Epithelial cell of esophagus (primary cell): ENCODE measurements at regions not wholly inside any gene's neighbourhood (a gene's known extent, or its start where the extent isn't known, plus 50 kb on each side); places are given as distances from the start of the nearest gene placed in this dataset.
A peak's percentile ranks its signal among the peaks of the same experiment; 100 is the strongest.

ENCODE experiments used
- DNase-seq: peaks from one replicate; pipeline ENCODE4 v3.0.0; 2010; ENCODE audit warnings: low read depth
- H3K4me3 ChIP-seq: 2 replicates; pipeline ENCODE4 v1.5.1; 2011; ENCODE audit warnings: mild to moderate bottlenecking, low read length, control low read depth
- CTCF ChIP-seq: IDR thresholded peaks from 2 replicates; pipeline ENCODE4 v1.5.1; 2011; ENCODE audit warnings: low read depth, mild to moderate bottlenecking, low read length, control low read depth, inconsistent platforms; ENCODE audit not compliant: insufficient read depth; ENCODE audit errors: missing control alignments

- TF ChIP-seq CTCF: no peak
- no peak overlapping the region for H3K4me3 ChIP-seq
- no peak for DNase-seq
Observed at GRCh38 chr9:4413856-4414255, 76.4 kb upstream of the SLC1A1 start.

- no peak overlapping the region for H3K4me3 ChIP-seq
- no peak for TF ChIP-seq CTCF
- DNase-seq: no peak
Observed at GRCh38 chr9:4404156-4404555, 86.1 kb upstream of the SLC1A1 start.

- DNase-seq: no peak
- no peak for TF ChIP-seq CTCF
- H3K4me3 ChIP-seq: no peak overlapping the region
Observed at GRCh38 chr9:4402501-4402900, 87.8 kb upstream of the SLC1A1 start.

GRCh38 chr9:4400731-4401130, 89.5 kb upstream of the SLC1A1 start:
- no peak overlapping the region for H3K4me3 ChIP-seq
- no peak for TF ChIP-seq CTCF
- DNase-seq: no peak

- no peak overlapping the region for H3K4me3 ChIP-seq
- peak; percentile 56 for DNase-seq
- TF ChIP-seq CTCF: no peak
Observed at GRCh38 chr9:4397917-4398316, 92.4 kb upstream of the SLC1A1 start.

- H3K4me3 ChIP-seq: no peak overlapping the region
- DNase-seq: no peak
- TF ChIP-seq CTCF: no peak
Observed at GRCh38 chr9:4393806-4394523, 94.1 kb upstream of the GLIS3 start.

GRCh38 chr9:4389755-4390154, 89.9 kb upstream of the GLIS3 start:
- no peak for TF ChIP-seq CTCF
- DNase-seq: no peak
- H3K4me3 ChIP-seq: no peak overlapping the region
